ENCODE measurements at regions not wholly inside any gene's neighbourhood (a gene's known extent, or its start where the extent isn't known, plus 50 kb on each side); places are given as distances from the start of the nearest gene placed in this dataset.
"Not testable (repeated sequence)": the region's sequence is repeated elsewhere in the genome, so short reads cannot be mapped to it uniquely, and the experiment has no call there.

- TF ChIP-seq EZH2 (IDR thresholded peaks at IDR 0.05); POLR2AphosphoS5 (IDR thresholded peaks at IDR 0.05; ENCODE audit: borderline replicate concordance, low read depth, low read length); FOXP2 (optimal IDR thresholded peaks at IDR 0.05; ENCODE audit: control extremely low read depth, extremely low read length, insufficient read depth): not testable (repeated sequence)
Observed at GRCh38 chr21:6500681-6501080, 4020.7 kb upstream of the TPTE start.

Data from SK-N-MC (cell line).